ENCODE measurements at regions not wholly inside any gene's neighbourhood (a gene's known extent, or its start where the extent isn't known, plus 50 kb on each side); places are given as distances from the start of the nearest gene placed in this dataset.
"Not testable (repeated sequence)": the region's sequence is repeated elsewhere in the genome, so short reads cannot be mapped to it uniquely, and the experiment has no call there.

DNA sequence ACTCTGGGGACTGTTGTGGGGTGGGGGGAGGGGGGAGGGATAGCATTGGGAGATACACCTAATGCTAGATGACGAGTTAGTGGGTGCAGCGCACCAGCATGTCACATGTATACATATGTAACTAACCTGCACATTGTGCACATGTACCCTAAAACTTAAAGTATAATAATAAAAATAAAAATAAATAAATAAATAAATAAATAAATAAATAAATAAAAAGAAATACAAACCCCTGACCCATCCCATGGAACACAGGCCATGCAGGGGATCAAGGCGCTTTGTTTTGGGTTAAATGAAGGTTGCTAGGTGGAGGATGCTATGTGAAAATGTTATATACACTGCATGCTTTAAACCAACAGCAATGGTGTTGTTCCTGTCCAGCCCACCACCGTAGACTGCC, 184.7 kb downstream of the C6orf118 start:
- H3K9me2 ChIP-seq (replicated peaks; ENCODE audit: control insufficient read depth, low read length); H3F3A ChIP-seq (ENCODE audit: control insufficient read depth, insufficient read depth); H3K9me3 ChIP-seq (ENCODE audit: control insufficient read depth, insufficient read depth, low read length); H3K4me1 ChIP-seq (ENCODE audit: control insufficient read depth, low read length); H3K27me3 ChIP-seq (ENCODE audit: control insufficient read depth, low read length); H3K4me2 ChIP-seq (ENCODE audit: low read length); H4K20me1 ChIP-seq (ENCODE audit: control insufficient read depth, insufficient read depth, low read depth, low read length); H3K27ac ChIP-seq (ENCODE audit: low read depth, low read length); H3K36me3 ChIP-seq (ENCODE audit: control insufficient read depth, low read length); H3K4me3 ChIP-seq (ENCODE audit: low read length); H3K79me2 ChIP-seq (ENCODE audit: control insufficient read depth, low read length): not testable (repeated sequence)

- H3K79me2 ChIP-seq (ENCODE audit: control insufficient read depth, low read length): no peaks in the 10 kb centered on the region
- no peak overlapping the region for H3K4me3 ChIP-seq (ENCODE audit: low read length)
- H3K27me3 ChIP-seq (ENCODE audit: control insufficient read depth, low read length): no peaks in the 10 kb centered on the region
- H3K27ac ChIP-seq (ENCODE audit: low read depth, low read length): no peak overlapping the region
- H3K9me3 ChIP-seq (ENCODE audit: control insufficient read depth, insufficient read depth, low read length): no peaks in the 10 kb centered on the region
- H4K20me1 ChIP-seq (ENCODE audit: control insufficient read depth, insufficient read depth, low read depth, low read length): no peaks in the 10 kb centered on the region
- H3K36me3 ChIP-seq (ENCODE audit: control insufficient read depth, low read length): no peaks in the 10 kb centered on the region
- no peak overlapping the region for H3K4me2 ChIP-seq (ENCODE audit: low read length)
- TF ChIP-seq, protein P1, sequence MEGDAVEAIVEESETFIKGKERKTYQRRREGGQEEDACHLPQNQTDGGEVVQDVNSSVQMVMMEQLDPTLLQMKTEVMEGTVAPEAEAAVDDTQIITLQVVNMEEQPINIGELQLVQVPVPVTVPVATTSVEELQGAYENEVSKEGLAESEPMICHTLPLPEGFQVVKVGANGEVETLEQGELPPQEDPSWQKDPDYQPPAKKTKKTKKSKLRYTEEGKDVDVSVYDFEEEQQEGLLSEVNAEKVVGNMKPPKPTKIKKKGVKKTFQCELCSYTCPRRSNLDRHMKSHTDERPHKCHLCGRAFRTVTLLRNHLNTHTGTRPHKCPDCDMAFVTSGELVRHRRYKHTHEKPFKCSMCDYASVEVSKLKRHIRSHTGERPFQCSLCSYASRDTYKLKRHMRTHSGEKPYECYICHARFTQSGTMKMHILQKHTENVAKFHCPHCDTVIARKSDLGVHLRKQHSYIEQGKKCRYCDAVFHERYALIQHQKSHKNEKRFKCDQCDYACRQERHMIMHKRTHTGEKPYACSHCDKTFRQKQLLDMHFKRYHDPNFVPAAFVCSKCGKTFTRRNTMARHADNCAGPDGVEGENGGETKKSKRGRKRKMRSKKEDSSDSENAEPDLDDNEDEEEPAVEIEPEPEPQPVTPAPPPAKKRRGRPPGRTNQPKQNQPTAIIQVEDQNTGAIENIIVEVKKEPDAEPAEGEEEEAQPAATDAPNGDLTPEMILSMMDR (IDR thresholded peaks at IDR 0.05; ENCODE audit: low read depth, low read length, poor library complexity, severe bottlenecking): no peak
- TF ChIP-seq EZH2phosphoT487 (IDR thresholded peaks at IDR 0.05; ENCODE audit: borderline replicate concordance, low read length): no peak
- H3K9me2 ChIP-seq (replicated peaks; ENCODE audit: control insufficient read depth, low read length): no peaks in the 10 kb centered on the region
- no peaks in the 10 kb centered on the region for H3K4me1 ChIP-seq (ENCODE audit: control insufficient read depth, low read length)
- H3F3A ChIP-seq (ENCODE audit: control insufficient read depth, insufficient read depth): no peaks in the 10 kb centered on the region
Measured at GRCh38 chr6:165119231-165120020, 190.0 kb downstream of the C6orf118 start.

- H3K4me2 ChIP-seq (ENCODE audit: low read length): no peak overlapping the region
- H3K9me3 ChIP-seq (ENCODE audit: control insufficient read depth, insufficient read depth, low read length): no peaks in the 10 kb centered on the region
- no peak for TF ChIP-seq EZH2phosphoT487 (IDR thresholded peaks at IDR 0.05; ENCODE audit: borderline replicate concordance, low read length)
- TF ChIP-seq, protein P1 (IDR thresholded peaks at IDR 0.05; ENCODE audit: low read depth, low read length, poor library complexity, severe bottlenecking): no peak
- no peaks in the 10 kb centered on the region for H3K9me2 ChIP-seq (replicated peaks; ENCODE audit: control insufficient read depth, low read length)
- no peaks in the 10 kb centered on the region for H3K4me1 ChIP-seq (ENCODE audit: control insufficient read depth, low read length)
- no peak overlapping the region for H3K4me3 ChIP-seq (ENCODE audit: low read length)
- H4K20me1 ChIP-seq (ENCODE audit: control insufficient read depth, insufficient read depth, low read depth, low read length): no peaks in the 10 kb centered on the region
- no peaks in the 10 kb centered on the region for H3K36me3 ChIP-seq (ENCODE audit: control insufficient read depth, low read length)
- H3K79me2 ChIP-seq (ENCODE audit: control insufficient read depth, low read length): no peaks in the 10 kb centered on the region
- H3F3A ChIP-seq (ENCODE audit: control insufficient read depth, insufficient read depth): no peaks in the 10 kb centered on the region
- H3K27ac ChIP-seq (ENCODE audit: low read depth, low read length): no peak overlapping the region
- no peaks in the 10 kb centered on the region for H3K27me3 ChIP-seq (ENCODE audit: control insufficient read depth, low read length)
Measured at GRCh38 chr6:165118736-165119135, 190.7 kb downstream of the C6orf118 start.

GRCh38 chr6:165117806-165118205, 191.6 kb downstream of the C6orf118 start:
- H3K4me2 ChIP-seq (ENCODE audit: low read length): no peak overlapping the region
- no peak overlapping the region for H3K4me3 ChIP-seq (ENCODE audit: low read length)
- H3K27ac ChIP-seq (ENCODE audit: low read depth, low read length): no peak overlapping the region
- H3K4me1 ChIP-seq (ENCODE audit: control insufficient read depth, low read length): no peaks in the 10 kb centered on the region
- H3F3A ChIP-seq (ENCODE audit: control insufficient read depth, insufficient read depth): no peaks in the 10 kb centered on the region
- no peaks in the 10 kb centered on the region for H3K9me2 ChIP-seq (replicated peaks; ENCODE audit: control insufficient read depth, low read length)
- H3K27me3 ChIP-seq (ENCODE audit: control insufficient read depth, low read length): no peaks in the 10 kb centered on the region
- no peaks in the 10 kb centered on the region for H3K9me3 ChIP-seq (ENCODE audit: control insufficient read depth, insufficient read depth, low read length)
- H3K79me2 ChIP-seq (ENCODE audit: control insufficient read depth, low read length): no peaks in the 10 kb centered on the region
- no peaks in the 10 kb centered on the region for H4K20me1 ChIP-seq (ENCODE audit: control insufficient read depth, insufficient read depth, low read depth, low read length)
- no peaks in the 10 kb centered on the region for H3K36me3 ChIP-seq (ENCODE audit: control insufficient read depth, low read length)
- TF ChIP-seq, protein P1 (IDR thresholded peaks at IDR 0.05; ENCODE audit: low read depth, low read length, poor library complexity, severe bottlenecking): no peak
- no peak for TF ChIP-seq EZH2phosphoT487 (IDR thresholded peaks at IDR 0.05; ENCODE audit: borderline replicate concordance, low read length)
